OCI-LY7 (cell line): ENCODE measurements at regions not wholly inside any gene's neighbourhood (a gene's known extent, or its start where the extent isn't known, plus 50 kb on each side); places are given as distances from the start of the nearest gene placed in this dataset.

Source experiments
- BruUV-seq: library from RNA; stranded (reverse); fragments of 400-500 nt; replicated peaks from 2 replicates; lab custom pipeline; 2021; lab: Mats Ljungman, UMichigan
- CTCF ChIA-PET: fragments of 300-600 bp; sonication (Branson Sonifier 250); formaldehyde crosslinking; loops from one replicate; lab custom pipeline; 2022; ENCODE audit warnings: antibody characterized with exemption; ENCODE audit not compliant: unreplicated experiment; lab: Charles Lee
- POLR2A ChIA-PET: fragments of 300-600 bp; sonication (Branson Sonifier 250); formaldehyde crosslinking; loops from one replicate; lab custom pipeline; 2022; ENCODE audit warnings: antibody characterized with exemption; lab: Charles Lee
- DNase-seq: peaks from one replicate; pipeline ENCODE4 v3.0.0-alpha.2; 2015; ENCODE audit warnings: low spot score
- H2AFZ ChIP-seq: fragments of 200-600 bp; sonication (generic), shearing (Covaris generic); 2 replicates; pipeline ENCODE4 v1.6.1; 2014; ENCODE audit warnings: mild to moderate bottlenecking, antibody characterized with exemption, low read length, moderate library complexity
- H3K27ac ChIP-seq: fragments of 200-600 bp; sonication (generic); 2 replicates; pipeline ENCODE4 v1.5.1; 2014; ENCODE audit warnings: mixed run types, low read depth, mild to moderate bottlenecking, moderate library complexity, low read length, inconsistent platforms; ENCODE audit not compliant: poor library complexity, severe bottlenecking
- H3K36me3 ChIP-seq: fragments of 200-600 bp; sonication (generic); 2 replicates; pipeline ENCODE4 v1.6.1; 2014; ENCODE audit warnings: mild to moderate bottlenecking, antibody characterized with exemption, low read length, moderate library complexity, mixed read lengths; ENCODE audit not compliant: insufficient read depth
- H3K4me1 ChIP-seq: fragments of 200-600 bp; sonication (generic); 2 replicates; pipeline ENCODE4 v1.5.1; 2014; ENCODE audit warnings: mild to moderate bottlenecking, low read length; ENCODE audit not compliant: insufficient read depth, poor library complexity, severe bottlenecking
- H3K4me2 ChIP-seq: fragments of 200-600 bp; sonication (generic); 2 replicates; pipeline ENCODE4 v1.6.1; 2014; ENCODE audit warnings: mild to moderate bottlenecking, low read length
- H3K4me3 ChIP-seq: fragments of 200-600 bp; sonication (generic); 2 replicates; pipeline ENCODE4 v1.5.1; 2014; ENCODE audit warnings: mild to moderate bottlenecking, low read depth, low read length; ENCODE audit not compliant: poor library complexity, severe bottlenecking
- H3K79me2 ChIP-seq: fragments of 200-600 bp; sonication (generic); 2 replicates; pipeline ENCODE4 v1.6.1; 2016; ENCODE audit warnings: low read depth, mild to moderate bottlenecking, low read length, moderate library complexity, mixed read lengths; ENCODE audit not compliant: insufficient read depth
- H3K9me2 ChIP-seq: fragments of 200-600 bp; sonication (generic); 2 replicates; pipeline ENCODE4 v1.6.1; 2016; ENCODE audit warnings: mild to moderate bottlenecking, low read length, mixed read lengths; ENCODE audit not compliant: insufficient read depth
- H3K9me3 ChIP-seq: fragments of 200-600 bp; sonication (generic); 2 replicates; pipeline ENCODE4 v1.6.1; 2014; ENCODE audit warnings: mild to moderate bottlenecking, mixed run types, low read length, mixed read lengths
- H4K20me1 ChIP-seq: fragments of 200-600 bp; sonication (generic); 2 replicates; pipeline ENCODE4 v1.6.1; 2014; ENCODE audit warnings: mild to moderate bottlenecking, antibody characterized with exemption, low read length, moderate library complexity, mixed read lengths; ENCODE audit not compliant: insufficient read depth
- EZH2phosphoT487 ChIP-seq: fragments of 200-600 bp; sonication (generic); IDR thresholded peaks from 2 replicates; pipeline ENCODE4 v1.6.1; 2018; ENCODE audit warnings: low read depth, borderline replicate concordance, mild to moderate bottlenecking, mixed run types, antibody characterized with exemption, low read length, moderate library complexity, mixed read lengths
- intact Hi-C: fragments of 100-400 bp; cut with micrococcal nuclease; formaldehyde crosslinking; loops from one replicate; pipeline ENCODE4 v1.10.0; 2022; ENCODE audit not compliant: unreplicated experiment
- TF ChIP-seq, protein P1 (sequence below): fragments of 200-600 bp; sonication (generic); conservative IDR thresholded peaks from 2 replicates; pipeline ENCODE4 v1.5.1; 2014; ENCODE audit warnings: mild to moderate bottlenecking, antibody characterized with exemption, low read length, moderate library complexity, mixed read lengths

- Histone ChIP-seq H3K4me2 (no peak overlapping the region), H3K4me1 (no peaks in the 10 kb centered on the region), H4K20me1 (no peaks in the 10 kb centered on the region), H3K4me3 (no peak overlapping the region), H3K9me2 (no peaks in the 10 kb centered on the region), H2AFZ (no peak overlapping the region), H3K36me3 (no peaks in the 10 kb centered on the region), H3K9me3 (no peaks in the 10 kb centered on the region), H3K79me2 (no peaks in the 10 kb centered on the region), H3K27ac (no peak overlapping the region)
- TF ChIP-seq EZH2phosphoT487: no peak
- TF ChIP-seq, protein P1, sequence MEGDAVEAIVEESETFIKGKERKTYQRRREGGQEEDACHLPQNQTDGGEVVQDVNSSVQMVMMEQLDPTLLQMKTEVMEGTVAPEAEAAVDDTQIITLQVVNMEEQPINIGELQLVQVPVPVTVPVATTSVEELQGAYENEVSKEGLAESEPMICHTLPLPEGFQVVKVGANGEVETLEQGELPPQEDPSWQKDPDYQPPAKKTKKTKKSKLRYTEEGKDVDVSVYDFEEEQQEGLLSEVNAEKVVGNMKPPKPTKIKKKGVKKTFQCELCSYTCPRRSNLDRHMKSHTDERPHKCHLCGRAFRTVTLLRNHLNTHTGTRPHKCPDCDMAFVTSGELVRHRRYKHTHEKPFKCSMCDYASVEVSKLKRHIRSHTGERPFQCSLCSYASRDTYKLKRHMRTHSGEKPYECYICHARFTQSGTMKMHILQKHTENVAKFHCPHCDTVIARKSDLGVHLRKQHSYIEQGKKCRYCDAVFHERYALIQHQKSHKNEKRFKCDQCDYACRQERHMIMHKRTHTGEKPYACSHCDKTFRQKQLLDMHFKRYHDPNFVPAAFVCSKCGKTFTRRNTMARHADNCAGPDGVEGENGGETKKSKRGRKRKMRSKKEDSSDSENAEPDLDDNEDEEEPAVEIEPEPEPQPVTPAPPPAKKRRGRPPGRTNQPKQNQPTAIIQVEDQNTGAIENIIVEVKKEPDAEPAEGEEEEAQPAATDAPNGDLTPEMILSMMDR: no peak
- ChIA-PET CTCF (no interaction called here), POLR2A (interaction anchor here (0.6 to 2.4 kb wide), 4 partner anchors 12 to 231 kb away, joined by 3 to 11 read pairs (median 4); partner anchors contain the start of gene RNASEH2B)
- no peak for DNase-seq
- intact Hi-C loops: no loop called here
- BruUV-seq: no TSS peak
Observed at GRCh38 chr13:50678464-50679162, 164.9 kb downstream of the DLEU7 start.

DNA sequence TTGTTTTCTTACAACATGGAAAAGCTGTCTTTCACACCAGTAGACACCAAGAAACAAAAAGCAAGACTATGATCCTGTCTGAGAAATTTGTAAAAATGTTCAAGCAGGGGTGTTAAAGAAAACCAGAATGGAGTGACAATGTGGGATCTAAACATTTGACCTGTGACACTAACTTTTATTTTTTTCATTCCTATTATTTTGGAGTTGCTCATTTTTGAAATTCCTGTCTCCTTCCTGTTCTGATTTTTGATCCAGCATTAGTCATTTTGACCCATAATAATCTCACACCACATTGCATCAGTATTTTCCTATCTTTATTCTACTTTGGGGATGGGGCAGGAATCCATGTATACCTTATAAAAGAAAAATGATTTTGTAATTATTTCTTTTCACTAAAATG, 164.2 kb downstream of the DLEU7 start:
- ChIA-PET CTCF (no interaction called here), POLR2A (interaction anchor here (0.6 kb wide), 1 partner anchor 128 kb away, joined by 4 read pairs; no protein-coding TSS in a partner anchor)
- no TSS peak for BruUV-seq
- intact Hi-C loops: no loop called here
- H3K4me1 ChIP-seq: no peaks in the 10 kb centered on the region
- H3K4me2 ChIP-seq: no peak overlapping the region
- no peak for TF ChIP-seq EZH2phosphoT487
- TF ChIP-seq, protein P1: no peak
- H3K9me2 ChIP-seq: no peaks in the 10 kb centered on the region
- no peak for DNase-seq
- H3K36me3 ChIP-seq: no peaks in the 10 kb centered on the region
- no peaks in the 10 kb centered on the region for H3K79me2 ChIP-seq
- no peaks in the 10 kb centered on the region for H3K9me3 ChIP-seq
- no peak overlapping the region for H2AFZ ChIP-seq
- no peaks in the 10 kb centered on the region for H4K20me1 ChIP-seq
- no peak overlapping the region for H3K27ac ChIP-seq
- no peak overlapping the region for H3K4me3 ChIP-seq

DNA sequence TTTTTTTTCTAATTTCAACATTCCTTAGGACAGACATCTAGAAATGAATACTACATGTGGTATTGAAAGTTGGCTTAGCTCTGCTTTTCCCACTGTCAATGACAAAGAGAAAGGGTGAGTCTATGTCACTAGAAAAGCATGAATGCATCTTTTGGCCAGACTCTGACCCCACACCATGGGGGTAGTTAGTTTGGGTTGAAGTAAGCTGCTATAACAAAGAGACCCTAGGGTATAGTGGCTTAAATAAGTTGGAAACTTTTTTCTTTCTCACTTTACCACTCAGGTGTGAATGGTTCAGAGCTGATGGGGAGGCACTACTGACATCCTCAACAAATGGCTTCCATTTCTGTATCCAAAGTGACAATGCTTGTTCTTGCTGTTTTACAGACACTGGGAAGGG, 161.5 kb downstream of the DLEU7 start:
- BruUV-seq: no TSS peak
- H2AFZ ChIP-seq: no peak overlapping the region
- H3K27ac ChIP-seq: no peak overlapping the region
- H3K9me3 ChIP-seq: no peaks in the 10 kb centered on the region
- intact Hi-C loops: no loop called here
- no peaks in the 10 kb centered on the region for H3K79me2 ChIP-seq
- H3K9me2 ChIP-seq: no peaks in the 10 kb centered on the region
- no peak for DNase-seq
- POLR2A ChIA-PET: interaction anchor here (1.0 kb wide), 1 partner anchor 10 kb away, joined by 3 read pairs; no protein-coding TSS in a partner anchor
- TF ChIP-seq EZH2phosphoT487: no peak
- TF ChIP-seq, protein P1: no peak
- CTCF ChIA-PET: no interaction called here
- H3K4me3 ChIP-seq: no peak overlapping the region
- no peaks in the 10 kb centered on the region for H3K4me1 ChIP-seq
- H3K4me2 ChIP-seq: no peak overlapping the region
- no peaks in the 10 kb centered on the region for H4K20me1 ChIP-seq
- no peaks in the 10 kb centered on the region for H3K36me3 ChIP-seq
